ENCODE measurements at regions not wholly inside any gene's neighbourhood (a gene's known extent, or its start where the extent isn't known, plus 50 kb on each side); places are given as distances from the start of the nearest gene placed in this dataset.

- TF ChIP-seq, protein P1, sequence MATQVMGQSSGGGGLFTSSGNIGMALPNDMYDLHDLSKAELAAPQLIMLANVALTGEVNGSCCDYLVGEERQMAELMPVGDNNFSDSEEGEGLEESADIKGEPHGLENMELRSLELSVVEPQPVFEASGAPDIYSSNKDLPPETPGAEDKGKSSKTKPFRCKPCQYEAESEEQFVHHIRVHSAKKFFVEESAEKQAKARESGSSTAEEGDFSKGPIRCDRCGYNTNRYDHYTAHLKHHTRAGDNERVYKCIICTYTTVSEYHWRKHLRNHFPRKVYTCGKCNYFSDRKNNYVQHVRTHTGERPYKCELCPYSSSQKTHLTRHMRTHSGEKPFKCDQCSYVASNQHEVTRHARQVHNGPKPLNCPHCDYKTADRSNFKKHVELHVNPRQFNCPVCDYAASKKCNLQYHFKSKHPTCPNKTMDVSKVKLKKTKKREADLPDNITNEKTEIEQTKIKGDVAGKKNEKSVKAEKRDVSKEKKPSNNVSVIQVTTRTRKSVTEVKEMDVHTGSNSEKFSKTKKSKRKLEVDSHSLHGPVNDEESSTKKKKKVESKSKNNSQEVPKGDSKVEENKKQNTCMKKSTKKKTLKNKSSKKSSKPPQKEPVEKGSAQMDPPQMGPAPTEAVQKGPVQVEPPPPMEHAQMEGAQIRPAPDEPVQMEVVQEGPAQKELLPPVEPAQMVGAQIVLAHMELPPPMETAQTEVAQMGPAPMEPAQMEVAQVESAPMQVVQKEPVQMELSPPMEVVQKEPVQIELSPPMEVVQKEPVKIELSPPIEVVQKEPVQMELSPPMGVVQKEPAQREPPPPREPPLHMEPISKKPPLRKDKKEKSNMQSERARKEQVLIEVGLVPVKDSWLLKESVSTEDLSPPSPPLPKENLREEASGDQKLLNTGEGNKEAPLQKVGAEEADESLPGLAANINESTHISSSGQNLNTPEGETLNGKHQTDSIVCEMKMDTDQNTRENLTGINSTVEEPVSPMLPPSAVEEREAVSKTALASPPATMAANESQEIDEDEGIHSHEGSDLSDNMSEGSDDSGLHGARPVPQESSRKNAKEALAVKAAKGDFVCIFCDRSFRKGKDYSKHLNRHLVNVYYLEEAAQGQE (IDR thresholded peaks at IDR 0.05; ENCODE audit: insufficient read depth in 1 of 2, low read depth in 2 of 2, low read length in 1 of 2), result no peak
- TF ChIP-seq TCF7L2 (IDR thresholded peaks at IDR 0.05; ENCODE audit: low read depth, low read length) (no peak), SIN3A (IDR thresholded peaks at IDR 0.05; ENCODE audit: borderline replicate concordance, insufficient read depth, low read depth, low read length) (no peak), POLR2AphosphoS5 (IDR thresholded peaks at IDR 0.05; ENCODE audit: low read depth, low read length) (no peak), CTCF (IDR thresholded peaks at IDR 0.05) (no peak)
- DNase-seq (ENCODE audit: low read depth, low spot score) (no peak), ATAC-seq (no peak)
- no TSS peak for BruUV-seq (replicated peaks)
- intact Hi-C loops (cut with micrococcal nuclease; ENCODE audit: unreplicated experiment) (no loop called here), in situ Hi-C loops (cut with HindIII; ENCODE audit: low pct_unique_long_range_greater_than_20kb, low sequenced_read_pairs) (no loop called here)
- Histone ChIP-seq H3K4me3 (ENCODE audit: low read depth in 2 of 2, low read length in 2 of 2) (no peak overlapping the region), H3K4me1 (ENCODE audit: control insufficient read depth, insufficient read depth, low read length) (no peaks in the 10 kb centered on the region), H3K36me3 (ENCODE audit: control insufficient read depth, insufficient read depth, low read length) (no peaks in the 10 kb centered on the region), H3K27me3 (ENCODE audit: control insufficient read depth, insufficient read depth, low read length) (no peaks in the 10 kb centered on the region), H3K27ac (ENCODE audit: low read length) (no peak overlapping the region), H3K9me3 (ENCODE audit: control insufficient read depth, insufficient read depth, low read depth, low read length) (no peaks in the 10 kb centered on the region)
- ChIA-PET POLR2A (no interaction called here), CTCF (no interaction called here)
These were observed 333.0 kb upstream of the CNTNAP5 start for GRCh38 chr2:123692121-123692520.

DNA sequence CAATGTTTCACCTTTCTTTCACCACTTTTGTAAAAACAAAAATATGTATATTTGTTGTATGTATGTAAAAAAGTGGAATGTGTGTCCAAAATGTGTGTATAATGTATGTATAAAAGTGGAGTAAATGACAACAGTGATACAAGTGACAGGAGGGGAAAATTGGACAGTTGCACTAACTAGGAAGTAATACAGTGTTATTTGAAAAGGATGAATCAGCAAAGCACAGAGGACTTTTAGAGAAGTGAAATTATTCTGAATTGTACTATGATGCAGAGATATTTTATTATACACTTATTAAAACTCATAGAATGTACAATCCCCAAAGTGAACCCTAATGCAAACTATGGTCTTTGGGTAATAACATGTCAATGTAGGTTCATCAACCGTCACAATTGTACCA is 331.3 kb upstream of the CNTNAP5 start:
- H3K27ac ChIP-seq (ENCODE audit: low read length), result no peak overlapping the region
- H3K4me3 ChIP-seq (ENCODE audit: low read depth in 2 of 2, low read length in 2 of 2), result no peak overlapping the region
- no peaks in the 10 kb centered on the region for H3K9me3 ChIP-seq (ENCODE audit: control insufficient read depth, insufficient read depth, low read depth, low read length)
- ATAC-seq (no peak), DNase-seq (ENCODE audit: low read depth, low spot score) (no peak)
- no peaks in the 10 kb centered on the region for H3K4me1 ChIP-seq (ENCODE audit: control insufficient read depth, insufficient read depth, low read length)
- POLR2A ChIA-PET, result no interaction called here
- no TSS peak for BruUV-seq (replicated peaks)
- in situ Hi-C loops (cut with HindIII; ENCODE audit: low pct_unique_long_range_greater_than_20kb, low sequenced_read_pairs) (no loop called here), intact Hi-C loops (cut with micrococcal nuclease; ENCODE audit: unreplicated experiment) (no loop called here)
- CTCF ChIA-PET, result no interaction called here
- no peaks in the 10 kb centered on the region for H3K27me3 ChIP-seq (ENCODE audit: control insufficient read depth, insufficient read depth, low read length)
- TF ChIP-seq POLR2AphosphoS5 (IDR thresholded peaks at IDR 0.05; ENCODE audit: low read depth, low read length), result no peak
- TF ChIP-seq TCF7L2 (IDR thresholded peaks at IDR 0.05; ENCODE audit: low read depth, low read length), result no peak
- no peak for TF ChIP-seq CTCF (IDR thresholded peaks at IDR 0.05)
- TF ChIP-seq SIN3A (IDR thresholded peaks at IDR 0.05; ENCODE audit: borderline replicate concordance, insufficient read depth, low read depth, low read length), result no peak
- TF ChIP-seq, protein P1 (IDR thresholded peaks at IDR 0.05; ENCODE audit: insufficient read depth in 1 of 2, low read depth in 2 of 2, low read length in 1 of 2), result no peak
- no peaks in the 10 kb centered on the region for H3K36me3 ChIP-seq (ENCODE audit: control insufficient read depth, insufficient read depth, low read length)

Data from Panc1 (cell line).